Breast epithelium (tissue), 4 donors: ENCODE measurements at regions not wholly inside any gene's neighbourhood (a gene's known extent, or its start where the extent isn't known, plus 50 kb on each side); places are given as distances from the start of the nearest gene placed in this dataset.

Experiments
- DNase-seq, 2 donors: peaks; one replicate each; pipeline ENCODE4 v3.0.0-alpha.2; 2019; ENCODE audit warnings: low spot score in 2 of 2
- H3K27ac ChIP-seq, 2 donors: fragments of 200-600 bp; sonication (generic) in 1 of 2; one replicate each; pipeline ENCODE4 v1.5.1; 2016 to 2019; ENCODE audit warnings: mild to moderate bottlenecking in 1 of 2
- H3K27me3 ChIP-seq, 2 donors: fragments of 200-600 bp; sonication (generic) in 1 of 2; one replicate each; pipeline versions ENCODE4 v1.5.1 to v1.6.0; 2017 to 2019; ENCODE audit warnings: control low read depth in 1 of 2, mild to moderate bottlenecking in 1 of 2
- H3K36me3 ChIP-seq: fragments of 200-600 bp; one replicate; pipeline ENCODE4 v1.5.1; 2019
- H3K4me1 ChIP-seq, 2 donors: fragments of 200-600 bp; sonication (generic); one replicate each; pipeline ENCODE4 v1.5.1; 2016 to 2019; ENCODE audit warnings: control low read depth in 1 of 2
- H3K4me3 ChIP-seq, 3 donors: fragments of 200-600 bp; sonication (generic); 1 replicate in 2 of 3; 2 replicates in 1 of 3; pipeline ENCODE4 v1.5.1; 2016 to 2019; ENCODE audit warnings: mild to moderate bottlenecking in 3 of 3, moderate library complexity in 2 of 3
- H3K9me3 ChIP-seq, 2 donors: fragments of 200-600 bp; sonication (generic) in 1 of 2; one replicate each; pipeline ENCODE4 v1.5.1; 2016 to 2019; ENCODE audit warnings: control low read depth in 1 of 2
- CTCF ChIP-seq, 3 donors: fragments of 450-650 bp; IDR thresholded peaks; one replicate each; pipeline ENCODE4 v1.5.1; 2016 to 2017; ENCODE audit warnings: antibody characterized with exemption in 3 of 3, mild to moderate bottlenecking in 3 of 3, moderate library complexity in 3 of 3
- POLR2A ChIP-seq: fragments of 450-650 bp; IDR thresholded peaks from one replicate; pipeline ENCODE4 v1.6.1; 2016; ENCODE audit warnings: antibody characterized with exemption, mild to moderate bottlenecking, moderate library complexity
- POLR2AphosphoS5 ChIP-seq, 3 donors: sonication (generic); formaldehyde crosslinking; IDR thresholded peaks; one replicate each; pipeline ENCODE4 v1.6.1; 2017; ENCODE audit warnings: antibody characterized with exemption in 3 of 3
- intact Hi-C: fragments of 100-400 bp; cut with DNase I; formaldehyde crosslinking; loops from one replicate; pipeline ENCODE4 v1.15.1; 2023; ENCODE audit warnings: low total_unique reads

GRCh38 chr17:70577456-70577855 is 408.1 kb downstream of the KCNJ2 start:
- Histone ChIP-seq H3K4me1 (no peaks in the 10 kb centered on the region), H3K27ac (no peak overlapping the region), H3K27me3 (no peaks in the 10 kb centered on the region), H3K4me3 (no peak overlapping the region), H3K9me3 (no peaks in the 10 kb centered on the region), H3K36me3 (no peaks in the 10 kb centered on the region)
- TF ChIP-seq CTCF (IDR thresholded peaks at IDR 0.05) (no peak), POLR2A (no peak)
- intact Hi-C loops = no loop called here
- DNase-seq = no peak

- H3K27me3 ChIP-seq = no peaks in the 10 kb centered on the region
- no peak for TF ChIP-seq POLR2AphosphoS5 (IDR thresholded peaks at IDR 0.05)
- TF ChIP-seq CTCF (IDR thresholded peaks at IDR 0.05) = no peak
- no peak for TF ChIP-seq POLR2A
- H3K4me1 ChIP-seq = no peaks in the 10 kb centered on the region
- intact Hi-C loops = no loop called here
- no peaks in the 10 kb centered on the region for H3K36me3 ChIP-seq
- peaks cover 0 to 9% of the 10 kb centered on the region in 2 donors for H3K9me3 ChIP-seq
- DNase-seq = no peak
- H3K4me3 ChIP-seq = no peak overlapping the region
- H3K27ac ChIP-seq = no peak overlapping the region
Observed at GRCh38 chr17:70581459-70581858, 412.1 kb downstream of the KCNJ2 start.

GRCh38 chr17:70582777-70583176 is 413.4 kb downstream of the KCNJ2 start:
- Histone ChIP-seq H3K9me3 (peaks cover 0 to 9% of the 10 kb centered on the region in 2 donors), H3K4me1 (no peaks in the 10 kb centered on the region), H3K4me3 (no peak overlapping the region), H3K27ac (no peak overlapping the region), H3K27me3 (no peaks in the 10 kb centered on the region), H3K36me3 (no peaks in the 10 kb centered on the region)
- no peak for TF ChIP-seq POLR2AphosphoS5 (IDR thresholded peaks at IDR 0.05)
- TF ChIP-seq CTCF (IDR thresholded peaks at IDR 0.05) = no peak
- no peak for TF ChIP-seq POLR2A
- no peak for DNase-seq
- intact Hi-C loops = no loop called here

- Histone ChIP-seq H3K36me3 (no peaks in the 10 kb centered on the region), H3K4me1 (no peaks in the 10 kb centered on the region), H3K4me3 (no peak overlapping the region), H3K9me3 (peaks cover 0 to 9% of the 10 kb centered on the region in 2 donors), H3K27ac (no peak overlapping the region), H3K27me3 (no peaks in the 10 kb centered on the region)
- no peak for TF ChIP-seq CTCF (IDR thresholded peaks at IDR 0.05)
- no peak for TF ChIP-seq POLR2A
- TF ChIP-seq POLR2AphosphoS5 (IDR thresholded peaks at IDR 0.05) = no peak
- DNase-seq = no peak
- intact Hi-C loops = no loop called here
Observed at GRCh38 chr17:70584255-70584654, 414.9 kb downstream of the KCNJ2 start.

- H3K27ac ChIP-seq = no peak overlapping the region
- H3K4me1 ChIP-seq = no peaks in the 10 kb centered on the region
- no peaks in the 10 kb centered on the region for H3K36me3 ChIP-seq
- H3K27me3 ChIP-seq = no peaks in the 10 kb centered on the region
- intact Hi-C loops = no loop called here
- DNase-seq = no peak
- no peak overlapping the region for H3K4me3 ChIP-seq
- H3K9me3 ChIP-seq = peaks cover 0 to 9% of the 10 kb centered on the region in 2 donors
- no peak for TF ChIP-seq CTCF (IDR thresholded peaks at IDR 0.05)
Observed at GRCh38 chr17:70588003-70588402, 418.7 kb downstream of the KCNJ2 start.
